Left ventricle myocardium inferior (tissue), 1 donor: ENCODE measurements at regions not wholly inside any gene's neighbourhood (a gene's known extent, or its start where the extent isn't known, plus 50 kb on each side); places are given as distances from the start of the nearest gene placed in this dataset.

Source experiments
- DNase-seq: peaks from one replicate; pipeline ENCODE4 v3.0.0-alpha.2; 2020
- H3K27ac ChIP-seq: fragments of 200-600 bp; replicated peaks from 2 replicates; pipeline ENCODE4 v1.8.0; 2021
- H3K27me3 ChIP-seq: fragments of 200-600 bp; 2 replicates; pipeline ENCODE4 v1.8.0; 2021; ENCODE audit warnings: low read depth
- H3K36me3 ChIP-seq: fragments of 200-600 bp; 2 replicates; pipeline ENCODE4 v1.8.0; 2021
- H3K4me1 ChIP-seq: fragments of 200-600 bp; 2 replicates; pipeline ENCODE4 v1.8.0; 2021
- H3K4me3 ChIP-seq: fragments of 200-600 bp; 2 replicates; pipeline ENCODE4 v1.8.0; 2021; ENCODE audit warnings: mild to moderate bottlenecking, moderate library complexity
- H3K9me3 ChIP-seq: fragments of 200-600 bp; replicated peaks from 2 replicates; pipeline ENCODE4 v1.8.0; 2021
- intact Hi-C: fragments of 100-400 bp; cut with micrococcal nuclease; formaldehyde crosslinking; loops from one replicate; pipeline ENCODE4 v1.11.0; 2022
- TF ChIP-seq, protein P1 (sequence below): fragments of 200-600 bp; IDR thresholded peaks from 2 replicates; pipeline ENCODE4 v1.8.0; 2021; ENCODE audit warnings: antibody characterized with exemption, mild to moderate bottlenecking, borderline replicate concordance
- donor health status: DM: no; HTN: yes; CAD: no; lungs with severe emphysema.

DNA sequence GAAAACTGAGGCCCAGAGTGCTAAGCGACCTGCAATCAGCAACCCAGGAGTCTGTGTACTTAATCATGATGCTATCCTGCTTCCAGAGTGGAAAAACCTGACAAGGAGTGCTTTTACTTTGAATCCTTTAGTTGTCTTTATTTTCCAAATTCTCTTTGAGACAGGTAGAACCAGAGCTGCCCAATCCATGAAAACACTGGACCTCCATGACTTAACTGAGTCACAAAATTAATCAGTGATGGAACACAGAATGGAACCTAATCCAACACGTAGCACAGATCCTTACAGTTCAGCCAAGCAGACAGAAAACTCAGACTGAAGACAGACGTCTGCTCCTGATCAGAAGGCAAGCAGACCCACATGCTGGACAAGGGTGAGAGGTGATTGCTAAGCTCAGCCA, 175.6 kb downstream of the BCL11A start:
- H3K9me3 ChIP-seq = no peaks in the 10 kb centered on the region
- H3K27ac ChIP-seq = no peak overlapping the region
- intact Hi-C loops = no loop called here
- no peaks in the 10 kb centered on the region for H3K4me1 ChIP-seq
- no peaks in the 10 kb centered on the region for H3K27me3 ChIP-seq
- TF ChIP-seq, protein P1, sequence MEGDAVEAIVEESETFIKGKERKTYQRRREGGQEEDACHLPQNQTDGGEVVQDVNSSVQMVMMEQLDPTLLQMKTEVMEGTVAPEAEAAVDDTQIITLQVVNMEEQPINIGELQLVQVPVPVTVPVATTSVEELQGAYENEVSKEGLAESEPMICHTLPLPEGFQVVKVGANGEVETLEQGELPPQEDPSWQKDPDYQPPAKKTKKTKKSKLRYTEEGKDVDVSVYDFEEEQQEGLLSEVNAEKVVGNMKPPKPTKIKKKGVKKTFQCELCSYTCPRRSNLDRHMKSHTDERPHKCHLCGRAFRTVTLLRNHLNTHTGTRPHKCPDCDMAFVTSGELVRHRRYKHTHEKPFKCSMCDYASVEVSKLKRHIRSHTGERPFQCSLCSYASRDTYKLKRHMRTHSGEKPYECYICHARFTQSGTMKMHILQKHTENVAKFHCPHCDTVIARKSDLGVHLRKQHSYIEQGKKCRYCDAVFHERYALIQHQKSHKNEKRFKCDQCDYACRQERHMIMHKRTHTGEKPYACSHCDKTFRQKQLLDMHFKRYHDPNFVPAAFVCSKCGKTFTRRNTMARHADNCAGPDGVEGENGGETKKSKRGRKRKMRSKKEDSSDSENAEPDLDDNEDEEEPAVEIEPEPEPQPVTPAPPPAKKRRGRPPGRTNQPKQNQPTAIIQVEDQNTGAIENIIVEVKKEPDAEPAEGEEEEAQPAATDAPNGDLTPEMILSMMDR = no peak
- H3K36me3 ChIP-seq = no peaks in the 10 kb centered on the region
- no peak overlapping the region for H3K4me3 ChIP-seq
- no peak for DNase-seq

DNA sequence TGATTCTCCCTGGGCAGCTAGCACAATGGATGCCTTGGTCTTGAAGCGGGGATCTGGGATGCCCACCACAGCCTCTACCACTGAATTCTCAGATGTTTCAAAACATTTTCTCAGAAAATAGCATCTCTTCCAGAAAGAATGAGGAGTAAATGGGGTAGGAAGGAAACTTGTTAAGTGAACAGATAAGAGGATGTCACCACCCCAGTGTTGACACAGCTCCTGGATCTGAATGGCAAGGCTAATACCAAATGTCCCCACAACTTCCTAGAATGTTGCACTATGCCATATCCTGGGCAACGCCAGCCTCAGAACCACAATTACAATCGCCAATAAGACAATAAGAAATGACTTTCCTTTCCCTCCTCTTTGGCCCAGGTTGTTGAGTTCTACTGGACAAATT, 177.2 kb downstream of the BCL11A start:
- H3K36me3 ChIP-seq = no peaks in the 10 kb centered on the region
- no peak overlapping the region for H3K4me3 ChIP-seq
- H3K4me1 ChIP-seq = no peaks in the 10 kb centered on the region
- TF ChIP-seq, protein P1 = no peak
- no peak overlapping the region for H3K27ac ChIP-seq
- H3K9me3 ChIP-seq = no peaks in the 10 kb centered on the region
- DNase-seq = no peak
- intact Hi-C loops = no loop called here
- no peaks in the 10 kb centered on the region for H3K27me3 ChIP-seq

DNA sequence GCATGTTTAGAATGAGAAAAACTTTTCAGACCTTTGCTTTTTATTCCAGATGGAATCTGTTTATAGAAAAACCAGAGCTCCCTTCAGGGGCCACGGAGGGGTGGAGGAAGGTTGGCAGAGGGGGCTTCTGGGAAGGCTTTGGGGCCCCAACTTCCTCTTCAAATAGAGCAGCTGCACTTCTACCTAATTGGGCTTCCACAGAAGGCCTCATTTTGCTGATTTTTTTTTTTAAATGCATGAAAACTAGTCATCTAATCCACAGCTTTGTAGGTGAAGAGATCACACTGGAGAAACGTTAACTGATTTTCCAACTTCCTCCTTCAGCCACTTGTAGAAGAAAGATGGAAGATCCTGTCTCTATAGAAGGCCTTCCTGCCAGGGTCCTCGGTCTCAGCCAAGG, 181.8 kb downstream of the BCL11A start:
- Histone ChIP-seq H3K4me3 (no peak overlapping the region), H3K9me3 (no peaks in the 10 kb centered on the region), H3K36me3 (no peaks in the 10 kb centered on the region), H3K27ac (no peak overlapping the region), H3K4me1 (peaks cover 11% of the 10 kb centered on the region), H3K27me3 (no peaks in the 10 kb centered on the region)
- TF ChIP-seq, protein P1 = no peak
- no peak for DNase-seq
- intact Hi-C loops = no loop called here

DNA sequence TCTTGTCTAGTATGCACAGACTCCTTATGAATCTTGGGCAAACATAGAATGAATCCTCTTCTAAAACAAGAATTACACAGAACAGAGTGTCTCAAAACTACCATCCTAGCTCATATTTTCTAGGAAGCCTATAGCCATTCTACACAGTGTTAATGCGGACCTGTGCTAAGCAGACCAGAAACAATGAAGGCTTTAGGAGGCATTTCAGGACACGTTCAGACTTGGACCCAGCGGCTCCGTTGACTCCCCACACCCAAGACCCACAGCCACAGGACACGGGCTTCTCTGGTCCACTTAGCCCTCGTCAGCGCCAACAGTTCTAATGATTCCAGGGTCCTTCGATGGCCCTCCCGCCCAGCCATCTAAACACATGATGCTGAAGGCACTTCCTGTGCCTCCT, 182.2 kb downstream of the BCL11A start:
- intact Hi-C loops = no loop called here
- Histone ChIP-seq H3K9me3 (no peaks in the 10 kb centered on the region), H3K36me3 (no peaks in the 10 kb centered on the region), H3K4me1 (peaks cover 15% of the 10 kb centered on the region), H3K27ac (no peak overlapping the region), H3K27me3 (no peaks in the 10 kb centered on the region), H3K4me3 (no peak overlapping the region)
- DNase-seq = no peak
- TF ChIP-seq, protein P1 = no peak

DNA sequence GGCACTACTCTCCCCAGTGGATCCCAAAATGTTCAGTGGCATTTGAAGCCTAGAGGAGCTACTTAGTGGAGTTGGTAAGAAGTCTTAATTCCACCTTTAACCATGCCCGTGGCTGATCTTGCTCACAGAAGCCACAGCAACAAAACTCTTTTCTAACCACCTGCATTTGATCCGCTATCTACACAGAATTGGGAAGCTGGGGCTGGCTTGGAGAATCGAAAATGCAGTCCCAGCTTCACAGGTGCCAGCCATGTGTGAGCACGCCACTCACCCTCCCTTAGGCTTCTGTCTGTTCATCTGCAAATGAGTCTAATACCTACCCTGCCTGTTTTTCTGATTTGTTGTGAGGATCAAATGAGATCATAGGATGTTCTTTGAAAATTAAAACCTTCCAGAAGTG, 182.6 kb downstream of the BCL11A start:
- Histone ChIP-seq H3K4me3 (no peak overlapping the region), H3K27me3 (no peaks in the 10 kb centered on the region), H3K4me1 (peaks cover 19% of the 10 kb centered on the region), H3K27ac (no peak overlapping the region), H3K36me3 (no peaks in the 10 kb centered on the region), H3K9me3 (no peaks in the 10 kb centered on the region)
- intact Hi-C loops = no loop called here
- TF ChIP-seq, protein P1 = no peak
- DNase-seq = no peak

DNA sequence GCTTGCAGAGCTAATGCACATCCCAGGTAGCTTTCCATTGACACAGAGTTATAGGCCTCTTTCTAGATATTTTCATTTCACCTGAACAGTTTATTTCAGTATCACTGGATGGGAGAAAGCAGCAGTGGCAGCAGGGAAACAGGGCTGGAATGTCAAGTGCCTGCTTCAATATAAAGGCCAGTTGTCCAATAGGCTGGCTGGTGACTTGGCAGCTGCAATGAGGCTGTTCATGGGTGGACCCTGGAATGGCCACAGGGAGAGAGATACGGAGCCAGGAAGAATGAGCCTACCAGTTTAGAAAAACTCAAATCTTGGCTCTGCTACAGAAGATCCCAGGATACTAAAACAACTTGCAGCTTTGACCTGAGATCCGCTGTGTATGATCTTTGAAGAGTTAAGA, 185.0 kb downstream of the BCL11A start:
- intact Hi-C loops = no loop called here
- Histone ChIP-seq H3K4me1 (peaks cover 27% of the 10 kb centered on the region), H3K36me3 (no peaks in the 10 kb centered on the region), H3K27ac (no peak overlapping the region), H3K4me3 (no peak overlapping the region), H3K27me3 (no peaks in the 10 kb centered on the region), H3K9me3 (no peaks in the 10 kb centered on the region)
- DNase-seq = no peak
- TF ChIP-seq, protein P1 = no peak
